Tibial nerve (tissue), 4 donors: ENCODE measurements at regions not wholly inside any gene's neighbourhood (a gene's known extent, or its start where the extent isn't known, plus 50 kb on each side); places are given as distances from the start of the nearest gene placed in this dataset.

Source experiments
- CTCF ChIP-seq, 5 experiments: fragments of 200-600 bp in 3 of 5; fragments of 450-650 bp in 2 of 5; sonication (generic) in 3 of 5; IDR thresholded peaks; one replicate each; pipeline ENCODE4 v1.5.1; 2016 to 2019; ENCODE audit warnings: antibody characterized with exemption in 5 of 5, mild to moderate bottlenecking in 3 of 5, moderate library complexity in 2 of 5
- EP300 ChIP-seq, 2 donors: sonication (generic); formaldehyde crosslinking; IDR thresholded peaks; one replicate each; pipeline ENCODE4 v1.6.1; 2017; ENCODE audit warnings: antibody characterized with exemption in 2 of 2, mild to moderate bottlenecking in 1 of 2

DNA sequence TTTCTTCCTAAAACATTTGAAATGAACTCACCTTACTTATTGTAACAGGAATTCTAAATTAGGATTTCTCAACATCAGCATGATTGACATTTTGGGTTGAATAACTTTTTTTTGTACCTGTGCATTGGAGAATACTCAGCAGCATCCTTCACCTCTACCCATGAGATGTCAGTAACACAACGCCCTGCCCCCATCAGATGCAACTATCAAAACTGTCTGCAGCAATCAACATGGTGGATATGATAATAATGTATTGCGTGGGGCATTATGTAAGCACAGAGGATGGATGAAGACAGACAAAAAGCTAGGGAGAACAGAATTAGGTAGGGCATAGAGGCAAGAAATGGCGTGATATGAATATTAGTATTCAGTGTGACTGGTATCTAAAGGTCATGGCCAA lies 94.1 kb downstream of the PLK2 start:
- no peak for TF ChIP-seq CTCF (IDR thresholded peaks at IDR 0.05)
- no peak for TF ChIP-seq EP300 (IDR thresholded peaks at IDR 0.05)
